ENCODE measurements at regions not wholly inside any gene's neighbourhood (a gene's known extent, or its start where the extent isn't known, plus 50 kb on each side); places are given as distances from the start of the nearest gene placed in this dataset.

DNA sequence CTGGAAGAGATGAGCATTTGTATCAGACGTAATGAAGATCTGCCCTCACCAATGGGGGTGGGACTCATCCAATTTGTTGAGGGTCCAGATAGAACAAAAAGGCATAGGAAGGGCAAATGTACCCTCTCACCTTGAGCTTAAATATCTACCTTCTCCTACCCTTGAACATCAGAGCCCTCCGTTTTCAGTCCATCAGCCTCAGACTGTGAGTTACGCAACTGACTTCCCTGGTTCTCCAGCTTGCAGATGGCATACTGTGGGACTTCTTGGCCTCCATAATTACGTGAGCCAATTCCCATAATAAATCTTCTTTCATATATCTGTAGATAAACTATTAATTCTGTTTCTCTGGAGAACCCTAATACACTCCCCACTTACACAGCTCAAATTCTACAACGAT, 56.5 kb upstream of the GUCY1A1 start:
- ATAC-seq = no peak
- Histone ChIP-seq H3K9me3 (no peaks in the 10 kb centered on the region), H3K27ac (no peak overlapping the region), H3K36me3 (no peaks in the 10 kb centered on the region), H3K27me3 (no peaks in the 10 kb centered on the region), H3K4me1 (no peaks in the 10 kb centered on the region), H3K4me3 (no peak overlapping the region)
- TF ChIP-seq POLR2AphosphoS5 (IDR thresholded peaks at IDR 0.05) = no peak
- no peak for TF ChIP-seq EP300 (IDR thresholded peaks at IDR 0.05)
- TF ChIP-seq, protein P1, sequence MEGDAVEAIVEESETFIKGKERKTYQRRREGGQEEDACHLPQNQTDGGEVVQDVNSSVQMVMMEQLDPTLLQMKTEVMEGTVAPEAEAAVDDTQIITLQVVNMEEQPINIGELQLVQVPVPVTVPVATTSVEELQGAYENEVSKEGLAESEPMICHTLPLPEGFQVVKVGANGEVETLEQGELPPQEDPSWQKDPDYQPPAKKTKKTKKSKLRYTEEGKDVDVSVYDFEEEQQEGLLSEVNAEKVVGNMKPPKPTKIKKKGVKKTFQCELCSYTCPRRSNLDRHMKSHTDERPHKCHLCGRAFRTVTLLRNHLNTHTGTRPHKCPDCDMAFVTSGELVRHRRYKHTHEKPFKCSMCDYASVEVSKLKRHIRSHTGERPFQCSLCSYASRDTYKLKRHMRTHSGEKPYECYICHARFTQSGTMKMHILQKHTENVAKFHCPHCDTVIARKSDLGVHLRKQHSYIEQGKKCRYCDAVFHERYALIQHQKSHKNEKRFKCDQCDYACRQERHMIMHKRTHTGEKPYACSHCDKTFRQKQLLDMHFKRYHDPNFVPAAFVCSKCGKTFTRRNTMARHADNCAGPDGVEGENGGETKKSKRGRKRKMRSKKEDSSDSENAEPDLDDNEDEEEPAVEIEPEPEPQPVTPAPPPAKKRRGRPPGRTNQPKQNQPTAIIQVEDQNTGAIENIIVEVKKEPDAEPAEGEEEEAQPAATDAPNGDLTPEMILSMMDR (IDR thresholded peaks at IDR 0.05) = no peak
- TF ChIP-seq POLR2A (IDR thresholded peaks at IDR 0.05) = no peak
- WGBS, 2 donors (ENCODE audit: low coverage in 1 of 2) = 91 to 95% methylated on average over 3 to 5 of the region's 5 CpGs

- TF ChIP-seq, protein P1 (IDR thresholded peaks at IDR 0.05) = no peak
- TF ChIP-seq POLR2A (IDR thresholded peaks at IDR 0.05) (no peak), POLR2AphosphoS5 (IDR thresholded peaks at IDR 0.05) (no peak), EP300 (IDR thresholded peaks at IDR 0.05) (no peak)
- no peak overlapping the region for H3K27ac ChIP-seq
- H3K27me3 ChIP-seq = no peaks in the 10 kb centered on the region
- no peak overlapping the region for H3K4me3 ChIP-seq
- ATAC-seq = no peak
- H3K9me3 ChIP-seq = no peaks in the 10 kb centered on the region
- H3K36me3 ChIP-seq = no peaks in the 10 kb centered on the region
- no peaks in the 10 kb centered on the region for H3K4me1 ChIP-seq
- WGBS, 2 donors (ENCODE audit: low coverage in 1 of 2) = 83% methylated on average over 1 of the region's 1 CpG; no CpG with 5 or more reads in 1 of the 2 donors
Observed at GRCh38 chr4:155609455-155610059, 57.1 kb upstream of the GUCY1A1 start.

GRCh38 chr4:155608225-155608885, 58.3 kb upstream of the GUCY1A1 start:
- Histone ChIP-seq H3K4me3 (no peak overlapping the region), H3K27me3 (no peaks in the 10 kb centered on the region), H3K4me1 (no peaks in the 10 kb centered on the region), H3K9me3 (no peaks in the 10 kb centered on the region), H3K27ac (no peak overlapping the region), H3K36me3 (no peaks in the 10 kb centered on the region)
- TF ChIP-seq, protein P1 (IDR thresholded peaks at IDR 0.05) = no peak
- no peak for TF ChIP-seq POLR2A (IDR thresholded peaks at IDR 0.05)
- TF ChIP-seq EP300 (IDR thresholded peaks at IDR 0.05) = no peak
- TF ChIP-seq POLR2AphosphoS5 (IDR thresholded peaks at IDR 0.05) = no peak
- no peak for ATAC-seq
- WGBS, 2 donors (ENCODE audit: low coverage in 1 of 2) = 63 to 79% methylated on average over 2 to 3 of the region's 3 CpGs

DNA sequence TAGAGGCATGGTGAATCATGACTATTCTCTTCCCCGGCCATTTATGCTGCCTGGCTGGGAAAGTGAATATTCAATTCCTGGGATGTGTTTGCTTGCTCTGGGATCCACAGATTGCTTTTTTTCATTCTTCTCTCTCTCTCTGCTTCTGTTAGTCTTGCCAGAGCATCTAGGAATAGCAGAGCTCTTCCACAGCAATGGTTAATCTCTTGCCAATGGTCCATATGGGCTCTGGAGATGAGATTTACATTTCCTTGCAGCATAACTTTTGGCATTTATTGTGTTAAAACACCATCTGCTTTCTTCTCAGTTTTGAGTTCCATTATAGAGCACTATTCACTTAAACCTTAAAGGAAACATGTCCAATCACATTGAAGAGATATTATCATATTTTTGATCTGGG, 59.2 kb upstream of the GUCY1A1 start:
- Histone ChIP-seq H3K4me3 (no peak overlapping the region), H3K9me3 (no peaks in the 10 kb centered on the region), H3K4me1 (no peaks in the 10 kb centered on the region), H3K36me3 (no peaks in the 10 kb centered on the region), H3K27ac (no peak overlapping the region), H3K27me3 (no peaks in the 10 kb centered on the region)
- TF ChIP-seq, protein P1 (IDR thresholded peaks at IDR 0.05) = no peak
- TF ChIP-seq POLR2AphosphoS5 (IDR thresholded peaks at IDR 0.05) = no peak
- no peak for TF ChIP-seq EP300 (IDR thresholded peaks at IDR 0.05)
- TF ChIP-seq POLR2A (IDR thresholded peaks at IDR 0.05) = no peak
- 85 to 100% methylated on average over 1 of the region's 1 CpG for WGBS, 2 donors (ENCODE audit: low coverage in 1 of 2)
- no peak for ATAC-seq

Data from gastroesophageal sphincter (tissue), 4 donors.